ENCODE measurements at regions not wholly inside any gene's neighbourhood (a gene's known extent, or its start where the extent isn't known, plus 50 kb on each side); places are given as distances from the start of the nearest gene placed in this dataset.

DNA sequence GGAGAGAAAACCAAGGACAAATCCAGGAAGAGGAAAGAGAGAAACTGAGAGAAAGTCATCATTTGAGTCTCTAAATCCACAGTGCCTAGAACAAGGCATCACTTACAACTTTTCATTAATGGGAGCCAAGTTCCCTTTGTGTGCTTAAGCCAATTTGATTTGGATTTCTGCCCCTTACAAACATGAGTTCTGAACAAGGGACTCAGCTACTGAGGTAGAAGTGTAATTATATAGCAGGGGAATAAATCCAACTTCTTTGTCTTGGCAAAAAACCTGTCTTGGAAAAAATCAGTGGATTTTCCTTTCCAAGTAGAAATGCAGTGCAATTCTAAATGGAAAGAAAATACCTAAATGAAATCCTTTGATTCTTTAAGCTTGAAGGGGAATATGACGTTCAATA is 307.2 kb upstream of the CNTN3 start:
- BruUV-seq (replicated peaks), result no TSS peak
- intact Hi-C loops (cut with micrococcal nuclease) (no loop called here), in situ Hi-C loops (cut with MboI) (no loop called here)
- Histone ChIP-seq H2AFZ (ENCODE audit: low read depth, low read length) (no peak overlapping the region), H3K4me2 (ENCODE audit: insufficient read depth, low read length) (no peak overlapping the region), H3K9me1 (ENCODE audit: control insufficient read depth, insufficient read depth, low read length) (no peaks in the 10 kb centered on the region), H4K20me1 (replicated peaks; ENCODE audit: control insufficient read depth, insufficient read depth, low read length) (no peaks in the 10 kb centered on the region), H3K36me3 (ENCODE audit: control insufficient read depth, insufficient read depth, low read length) (no peaks in the 10 kb centered on the region), H3K4me1 (replicated peaks in 1 of 2; ENCODE audit: control insufficient read depth in 2 of 2, insufficient read depth in 2 of 2, low read length in 2 of 2) (no peaks in the 10 kb centered on the region), H3K4me3 (no peak overlapping the region), H3K79me2 (ENCODE audit: control insufficient read depth, insufficient read depth, low read length) (no peaks in the 10 kb centered on the region), H3K27ac (ENCODE audit: extremely low read depth, low read depth, low read length) (no peak overlapping the region), H3K27me3 (ENCODE audit: control insufficient read depth in 2 of 2, insufficient read depth in 2 of 2, low read length in 2 of 2) (no peaks in the 10 kb centered on the region), H3K9me3 (replicated peaks; ENCODE audit: control insufficient read depth, insufficient read depth, low read depth, low read length) (no peaks in the 10 kb centered on the region), H3K9ac (ENCODE audit: insufficient read depth in 1 of 2, low read depth in 2 of 2, low read length in 2 of 2) (no peak overlapping the region)
- no peak for DNase-seq (ENCODE audit: extremely low read depth in 1 of 4, low spot score in 3 of 4)
- ATAC-seq, result no peak
- no peak for FAIRE-seq
- no peak for TF ChIP-seq U2AF1 (optimal IDR thresholded peaks at IDR 0.05; ENCODE audit: low read depth, low read length)
- TF ChIP-seq, protein P1, sequence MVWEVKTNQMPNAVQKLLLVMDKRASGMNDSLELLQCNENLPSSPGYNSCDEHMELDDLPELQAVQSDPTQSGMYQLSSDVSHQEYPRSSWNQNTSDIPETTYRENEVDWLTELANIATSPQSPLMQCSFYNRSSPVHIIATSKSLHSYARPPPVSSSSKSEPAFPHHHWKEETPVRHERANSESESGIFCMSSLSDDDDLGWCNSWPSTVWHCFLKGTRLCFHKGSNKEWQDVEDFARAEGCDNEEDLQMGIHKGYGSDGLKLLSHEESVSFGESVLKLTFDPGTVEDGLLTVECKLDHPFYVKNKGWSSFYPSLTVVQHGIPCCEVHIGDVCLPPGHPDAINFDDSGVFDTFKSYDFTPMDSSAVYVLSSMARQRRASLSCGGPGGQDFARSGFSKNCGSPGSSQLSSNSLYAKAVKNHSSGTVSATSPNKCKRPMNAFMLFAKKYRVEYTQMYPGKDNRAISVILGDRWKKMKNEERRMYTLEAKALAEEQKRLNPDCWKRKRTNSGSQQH (CRISPR knock-in tag; IDR thresholded peaks at IDR 0.05), result no peak
- no peak for TF ChIP-seq ZNF696 (CRISPR knock-in tag; conservative IDR thresholded peaks at IDR 0.05)
- TF ChIP-seq PURB (CRISPR knock-in tag; IDR thresholded peaks at IDR 0.05; ENCODE audit: low read depth), result no peak
- no peak for TF ChIP-seq SMARCB1 (IDR thresholded peaks at IDR 0.05; ENCODE audit: insufficient read length, low read depth)
- no peak for TF ChIP-seq POLR2G (IDR thresholded peaks at IDR 0.05; ENCODE audit: low read depth, low read length)
- 0% methylated on average over 1 of the region's 1 CpG for WGBS (ENCODE audit: insufficient coverage, low coverage, missing lambda C conversion rate)
- ChIA-PET POLR2A (no interaction called here), CTCF (ENCODE audit: low intra/inter-chr PET ratio) (no interaction called here)

Data from K562 (cell line).